ENCODE measurements at regions not wholly inside any gene's neighbourhood (a gene's known extent, or its start where the extent isn't known, plus 50 kb on each side); places are given as distances from the start of the nearest gene placed in this dataset.

DNA sequence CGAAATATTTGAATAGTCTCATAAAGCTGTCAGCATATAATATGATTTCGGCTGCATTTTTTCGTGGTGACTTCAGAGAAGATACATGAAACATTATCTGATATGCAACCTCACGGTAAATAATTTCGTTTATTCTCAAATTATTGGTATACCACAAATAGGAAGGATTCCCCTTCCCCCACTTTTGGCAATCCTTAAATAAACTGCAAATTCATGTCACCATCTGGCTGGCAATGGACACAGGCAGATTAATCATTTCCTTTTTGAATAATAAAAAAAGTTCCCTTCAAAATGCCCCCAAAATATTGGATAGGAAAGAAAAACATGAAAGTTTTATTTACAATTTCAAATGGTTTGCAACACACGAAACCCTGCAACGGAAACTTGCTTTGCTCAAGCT is 234.5 kb upstream of the MEOX2 start:
- DNase-seq (ENCODE audit: low read depth, low spot score) = no peak
- Histone ChIP-seq H3K4me3 (ENCODE audit: low read depth, low read length) (no peak overlapping the region), H3K27me3 (ENCODE audit: control insufficient read depth, insufficient read depth, low read length) (no peaks in the 10 kb centered on the region), H3K9me3 (ENCODE audit: control insufficient read depth, insufficient read depth, low read length) (no peaks in the 10 kb centered on the region), H3K27ac (ENCODE audit: low read depth, low read length) (no peak overlapping the region)
- CTCF ChIA-PET = interaction anchor here (1.7 kb wide), 1 partner anchor 12 kb away, joined by 3 read pairs; no protein-coding TSS in a partner anchor
- POLR2A ChIA-PET = no interaction called here
- TF ChIP-seq, protein P1, sequence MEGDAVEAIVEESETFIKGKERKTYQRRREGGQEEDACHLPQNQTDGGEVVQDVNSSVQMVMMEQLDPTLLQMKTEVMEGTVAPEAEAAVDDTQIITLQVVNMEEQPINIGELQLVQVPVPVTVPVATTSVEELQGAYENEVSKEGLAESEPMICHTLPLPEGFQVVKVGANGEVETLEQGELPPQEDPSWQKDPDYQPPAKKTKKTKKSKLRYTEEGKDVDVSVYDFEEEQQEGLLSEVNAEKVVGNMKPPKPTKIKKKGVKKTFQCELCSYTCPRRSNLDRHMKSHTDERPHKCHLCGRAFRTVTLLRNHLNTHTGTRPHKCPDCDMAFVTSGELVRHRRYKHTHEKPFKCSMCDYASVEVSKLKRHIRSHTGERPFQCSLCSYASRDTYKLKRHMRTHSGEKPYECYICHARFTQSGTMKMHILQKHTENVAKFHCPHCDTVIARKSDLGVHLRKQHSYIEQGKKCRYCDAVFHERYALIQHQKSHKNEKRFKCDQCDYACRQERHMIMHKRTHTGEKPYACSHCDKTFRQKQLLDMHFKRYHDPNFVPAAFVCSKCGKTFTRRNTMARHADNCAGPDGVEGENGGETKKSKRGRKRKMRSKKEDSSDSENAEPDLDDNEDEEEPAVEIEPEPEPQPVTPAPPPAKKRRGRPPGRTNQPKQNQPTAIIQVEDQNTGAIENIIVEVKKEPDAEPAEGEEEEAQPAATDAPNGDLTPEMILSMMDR (IDR thresholded peaks at IDR 0.05; ENCODE audit: low read depth, low read length) = no peak

DNA sequence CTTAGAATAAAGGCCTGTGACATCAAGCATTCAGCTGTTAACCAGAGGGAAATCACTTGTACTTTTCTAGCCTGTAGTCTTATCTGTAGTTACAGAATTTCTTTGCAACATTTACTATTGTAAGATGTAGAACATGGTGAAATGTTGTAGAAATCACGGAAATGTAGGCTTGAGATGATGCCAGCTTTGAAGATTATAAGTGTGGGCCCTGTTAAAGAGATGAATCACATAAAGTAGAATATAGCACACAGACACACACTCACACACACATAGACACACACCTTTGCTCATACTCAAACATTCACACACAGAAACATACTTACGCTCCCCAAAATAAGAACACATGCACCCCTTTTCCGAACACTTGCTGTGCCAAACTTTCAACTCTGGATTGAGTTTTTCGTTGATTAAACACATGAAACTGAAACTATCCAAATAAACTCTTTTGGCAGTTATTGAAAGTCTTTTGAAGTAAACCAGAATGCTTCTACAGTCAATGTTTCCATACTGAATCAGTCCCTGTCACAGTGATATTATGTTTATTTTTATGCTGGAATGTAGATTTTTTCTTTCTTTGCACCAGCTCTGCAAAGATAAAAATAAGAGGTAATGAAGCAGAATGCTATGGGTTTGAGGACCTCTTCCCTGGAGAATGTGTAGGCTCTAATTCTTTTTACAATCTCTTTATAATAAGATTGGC is 230.3 kb upstream of the MEOX2 start:
- Histone ChIP-seq H3K9me3 (ENCODE audit: control insufficient read depth, insufficient read depth, low read length) (no peaks in the 10 kb centered on the region), H3K4me3 (ENCODE audit: low read depth, low read length) (no peak overlapping the region; the same call in 1 of the 2 replicates), H3K27ac (ENCODE audit: low read depth, low read length) (no peak overlapping the region), H3K27me3 (ENCODE audit: control insufficient read depth, insufficient read depth, low read length) (no peaks in the 10 kb centered on the region)
- ChIA-PET POLR2A (no interaction called here), CTCF (no interaction called here)
- DNase-seq (ENCODE audit: low read depth, low spot score) = no peak
- TF ChIP-seq, protein P1 (IDR thresholded peaks at IDR 0.05; ENCODE audit: low read depth, low read length) = no peak

DNA sequence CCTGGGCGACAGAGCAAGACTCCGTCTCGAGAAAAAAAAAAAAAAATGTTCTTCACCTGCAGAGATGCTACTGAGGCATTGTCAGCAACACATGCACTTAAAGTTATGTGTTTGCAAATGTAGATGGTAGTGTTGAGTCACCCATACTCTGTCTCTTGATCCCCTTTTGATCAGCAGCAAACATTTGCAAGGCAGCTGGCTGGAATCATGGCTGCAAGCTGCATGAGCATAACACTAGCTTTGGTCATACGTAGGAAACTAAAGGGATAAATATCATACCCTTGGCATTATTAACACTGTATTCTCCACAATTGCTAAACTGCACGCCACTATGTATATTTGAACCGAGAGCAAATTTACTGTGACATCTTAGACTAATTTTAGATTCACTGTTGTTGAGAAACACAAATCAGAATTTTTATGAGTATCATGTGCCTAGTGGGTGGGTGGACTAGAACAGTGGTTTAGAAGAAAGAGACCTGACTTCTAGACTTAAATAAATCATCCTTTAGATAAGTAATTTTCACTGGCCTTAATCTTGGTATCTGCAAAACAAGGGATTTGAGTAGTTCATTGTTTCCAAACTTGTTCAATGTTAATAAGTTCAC is 229.3 kb upstream of the MEOX2 start:
- DNase-seq (ENCODE audit: low read depth, low spot score) = peak; percentile 55
- TF ChIP-seq, protein P1 (IDR thresholded peaks at IDR 0.05; ENCODE audit: low read depth, low read length) = no peak
- H3K27me3 ChIP-seq (ENCODE audit: control insufficient read depth, insufficient read depth, low read length) = no peaks in the 10 kb centered on the region
- POLR2A ChIA-PET = interaction anchor here (0.7 kb wide), 1 partner anchor 298 kb away, joined by 6 read pairs; no protein-coding TSS in a partner anchor
- H3K9me3 ChIP-seq (ENCODE audit: control insufficient read depth, insufficient read depth, low read length) = no peaks in the 10 kb centered on the region
- no peak overlapping the region for H3K27ac ChIP-seq (ENCODE audit: low read depth, low read length)
- H3K4me3 ChIP-seq (ENCODE audit: low read depth, low read length) = no peak overlapping the region
- CTCF ChIA-PET = interaction anchor here (0.7 to 1.3 kb wide), 2 partner anchors 158 to 195 kb away, joined by 3 to 4 read pairs; no protein-coding TSS in a partner anchor

DNA sequence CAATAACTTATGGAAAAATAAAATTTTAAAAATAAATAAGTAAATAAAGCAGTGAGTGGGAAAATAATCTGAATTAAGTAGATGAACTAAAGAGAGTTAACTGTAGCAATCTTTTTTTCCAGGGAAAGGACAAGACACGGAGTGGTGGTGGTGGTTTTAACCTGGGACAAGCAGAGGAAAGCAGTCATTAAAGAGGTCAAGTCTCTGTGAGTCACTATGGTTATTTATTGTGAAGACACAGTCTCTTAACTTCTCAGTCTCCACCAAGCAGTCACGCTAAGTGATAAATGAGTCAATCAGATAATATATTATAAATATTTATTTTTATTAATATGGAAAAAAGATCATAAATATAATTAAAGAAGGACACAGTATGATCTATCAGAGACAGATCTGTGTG is 228.1 kb upstream of the MEOX2 start:
- CTCF ChIA-PET = interaction anchor here (1.3 kb wide), 1 partner anchor 193 kb away, joined by 3 read pairs; no protein-coding TSS in a partner anchor
- no peaks in the 10 kb centered on the region for H3K27me3 ChIP-seq (ENCODE audit: control insufficient read depth, insufficient read depth, low read length)
- POLR2A ChIA-PET = no interaction called here

More for the DNA sequence above, 228.1 kb upstream of the MEOX2 start:
- Histone ChIP-seq H3K27ac (ENCODE audit: low read depth, low read length) (no peak overlapping the region), H3K9me3 (ENCODE audit: control insufficient read depth, insufficient read depth, low read length) (no peaks in the 10 kb centered on the region), H3K4me3 (ENCODE audit: low read depth, low read length) (no peak overlapping the region)
- TF ChIP-seq, protein P1 (IDR thresholded peaks at IDR 0.05; ENCODE audit: low read depth, low read length) = no peak
- DNase-seq (ENCODE audit: low read depth, low spot score) = no peak

Measured in AG04450 (cell line).